H9 (cell line): ENCODE measurements at regions not wholly inside any gene's neighbourhood (a gene's known extent, or its start where the extent isn't known, plus 50 kb on each side); places are given as distances from the start of the nearest gene placed in this dataset.

Source experiments
- DNase-seq: peaks from one replicate; pipeline ENCODE4 v3.0.0-alpha.2; 2017
- H2AFZ ChIP-seq: one replicate; pipeline ENCODE4 v1.6.1; 2013; ENCODE audit warnings: mild to moderate bottlenecking, low read length, control low read depth, moderate library complexity
- H2AK5ac ChIP-seq: 2 replicates; pipeline ENCODE4 v1.6.1; 2013; ENCODE audit warnings: low read length, control low read depth, mixed read lengths; ENCODE audit not compliant: insufficient read length
- H2BK120ac ChIP-seq: one replicate; pipeline ENCODE4 v1.6.1; 2013; ENCODE audit warnings: low read depth, mild to moderate bottlenecking, low read length, control low read depth, inconsistent platforms; ENCODE audit not compliant: poor library complexity, severe bottlenecking
- H2BK12ac ChIP-seq: 2 replicates; pipeline ENCODE4 v1.6.1; 2013; ENCODE audit warnings: low read length, control low read depth, mixed read lengths, low read depth; ENCODE audit not compliant: insufficient read length
- H2BK15ac ChIP-seq: 2 replicates; pipeline ENCODE4 v1.6.1; 2013; ENCODE audit warnings: low read depth, low read length, control low read depth
- H2BK20ac ChIP-seq: one replicate; pipeline ENCODE4 v1.6.1; 2013; ENCODE audit warnings: low read depth, mild to moderate bottlenecking, low read length, control low read depth, inconsistent platforms; ENCODE audit not compliant: poor library complexity, severe bottlenecking
- H2BK5ac ChIP-seq: 2 replicates; pipeline ENCODE4 v1.6.1; 2013; ENCODE audit warnings: low read length, control low read depth, mixed read lengths; ENCODE audit not compliant: insufficient read length
- H3K14ac ChIP-seq: 2 replicates; pipeline ENCODE4 v1.6.1; 2013; ENCODE audit warnings: low read length, control low read depth; ENCODE audit not compliant: insufficient read depth
- H3K18ac ChIP-seq: 2 replicates; pipeline ENCODE4 v1.6.1; 2013; ENCODE audit warnings: low read depth, mild to moderate bottlenecking, mixed read lengths, low read length, control low read depth; ENCODE audit not compliant: insufficient read length
- H3K23ac ChIP-seq: 2 replicates; pipeline ENCODE4 v1.6.1; 2013; ENCODE audit warnings: low read length, control low read depth, mixed read lengths, low read depth; ENCODE audit not compliant: insufficient read length
- H3K23me2 ChIP-seq: 2 replicates; pipeline ENCODE4 v1.6.1; 2013; ENCODE audit warnings: low read depth, mild to moderate bottlenecking, mixed read lengths, low read length, control low read depth; ENCODE audit not compliant: insufficient read length, poor library complexity, severe bottlenecking
- H3K27ac ChIP-seq: 2 replicates; pipeline ENCODE4 v1.5.1; 2013; ENCODE audit warnings: low read length, control low read depth, mixed read lengths, low read depth; ENCODE audit not compliant: insufficient read length
- H3K27me3 ChIP-seq: 2 replicates; pipeline ENCODE4 v1.6.1; 2013; ENCODE audit warnings: low read length, control low read depth, inconsistent platforms; ENCODE audit not compliant: insufficient read depth
- H3K4ac ChIP-seq: 2 replicates; pipeline ENCODE4 v1.6.1; 2013; ENCODE audit warnings: low read depth, mild to moderate bottlenecking, control low read depth, inconsistent platforms, low read length, moderate library complexity
- H3K4me1 ChIP-seq: 2 replicates; pipeline ENCODE4 v1.6.1; 2013; ENCODE audit warnings: low read length, control low read depth, inconsistent platforms; ENCODE audit not compliant: insufficient read depth
- H3K4me2 ChIP-seq: 2 replicates; pipeline ENCODE4 v1.6.1; 2013; ENCODE audit warnings: low read length, control low read depth, mixed read lengths; ENCODE audit not compliant: insufficient read length, insufficient read depth
- H3K56ac ChIP-seq: 2 replicates; pipeline ENCODE4 v1.6.1; 2013; ENCODE audit warnings: low read depth, mild to moderate bottlenecking, mixed read lengths, low read length, control low read depth; ENCODE audit not compliant: insufficient read length
- H3K79me1 ChIP-seq: 2 replicates; pipeline ENCODE4 v1.6.1; 2013; ENCODE audit warnings: low read depth, mild to moderate bottlenecking, moderate library complexity, low read length, control low read depth, inconsistent platforms; ENCODE audit not compliant: insufficient read depth, poor library complexity, severe bottlenecking
- H3K79me2 ChIP-seq: 2 replicates; pipeline ENCODE4 v1.6.1; 2013; ENCODE audit warnings: low read length, control low read depth, inconsistent platforms; ENCODE audit not compliant: insufficient read depth
- H3K9ac ChIP-seq: 2 replicates; pipeline ENCODE4 v1.6.1; 2013; ENCODE audit warnings: low read length, control low read depth, mixed read lengths; ENCODE audit not compliant: insufficient read length; ENCODE audit errors: extremely low read depth
- H3K9me3 ChIP-seq: one replicate; pipeline ENCODE4 v1.6.1; 2013; ENCODE audit warnings: low read depth, low read length, inconsistent platforms; ENCODE audit not compliant: control insufficient read depth
- H3T11ph ChIP-seq: one replicate; pipeline ENCODE4 v1.6.1; 2013; ENCODE audit warnings: mild to moderate bottlenecking, low read length, control low read depth, inconsistent platforms
- H4K20me1 ChIP-seq: one replicate; pipeline ENCODE4 v1.6.1; 2013; ENCODE audit not compliant: control insufficient read depth, insufficient read length, insufficient read depth
- H4K5ac ChIP-seq: 2 replicates; pipeline ENCODE4 v1.6.1; 2013; ENCODE audit warnings: low read depth, mild to moderate bottlenecking, mixed read lengths, low read length, control low read depth; ENCODE audit not compliant: insufficient read length
- H4K8ac ChIP-seq: replicated peaks from 2 replicates; pipeline ENCODE4 v1.6.1; 2013; ENCODE audit warnings: low read length, control low read depth, mixed read lengths, low read depth; ENCODE audit not compliant: insufficient read length
- H4K91ac ChIP-seq: 2 replicates; pipeline ENCODE4 v1.6.1; 2013; ENCODE audit warnings: low read depth, mild to moderate bottlenecking, moderate library complexity, mixed read lengths, low read length, control low read depth; ENCODE audit not compliant: insufficient read length
- H3K27ac Mint-ChIP-seq, 3 experiments: 2 replicates in 2 of 3; 3 replicates in 1 of 3; pipeline ENCODE4 v1.8.0; 2020 to 2021; ENCODE audit warnings: mixed read lengths in 3 of 3, mild to moderate bottlenecking in 1 of 3, moderate library complexity in 1 of 3
- H3K27me3 Mint-ChIP-seq: 2 replicates; pipeline ENCODE4 v1.8.0; 2021; ENCODE audit warnings: low read depth, mild to moderate bottlenecking, moderate library complexity, mixed read lengths
- H3K36me3 Mint-ChIP-seq, 3 experiments: 2 replicates in 2 of 3; 3 replicates in 1 of 3; pipeline ENCODE4 v1.8.0; 2020 to 2021; ENCODE audit warnings: low read depth in 3 of 3, mixed read lengths in 3 of 3; ENCODE audit not compliant: insufficient read depth in 1 of 3
- H3K4me1 Mint-ChIP-seq, 2 experiments: 2 replicates each; pipeline ENCODE4 v1.8.0; 2020; ENCODE audit warnings: mixed read lengths in 2 of 2
- H3K4me3 Mint-ChIP-seq, 2 experiments: 2 replicates in 1 of 2; 3 replicates in 1 of 2; pipeline ENCODE4 v1.8.0; 2020 to 2021; ENCODE audit warnings: mild to moderate bottlenecking in 2 of 2, mixed read lengths in 2 of 2, moderate library complexity in 1 of 2
- H3K9me3 Mint-ChIP-seq, 2 experiments: 2 replicates in 1 of 2; 3 replicates in 1 of 2; pipeline ENCODE4 v1.8.0; 2020; ENCODE audit warnings: mild to moderate bottlenecking in 2 of 2, mixed read lengths in 2 of 2, moderate library complexity in 1 of 2
- CTCF ChIP-seq: fragments of 200-600 bp; sonication (generic); conservative IDR thresholded peaks from 3 replicates; pipeline ENCODE4 v1.8.0; 2021; ENCODE audit warnings: antibody characterized with exemption, mild to moderate bottlenecking
- WGBS: extraction: QIAGEN DNeasy Blood & Tissue Kit; methylation state at CpG from one replicate; pipeline ENCODE4 v1.1.7; 2013; ENCODE audit warnings: missing lambda C conversion rate, low lambda C conversion rate, mixed read lengths; ENCODE audit not compliant: insufficient read length; ENCODE audit errors: extremely low coverage; 5-methylcytosine and 5-hydroxymethylcytosine counted together

GRCh38 chr4:160326110-160326509 is 1223.2 kb downstream of the RAPGEF2 start:
- Histone ChIP-seq H4K8ac (no peak overlapping the region), H3K9me3 (no peaks in the 10 kb centered on the region), H2BK12ac (no peak overlapping the region), H3K27me3 (no peaks in the 10 kb centered on the region), H3K23ac (no peak overlapping the region), H3K18ac (no peak overlapping the region), H3K79me1 (no peaks in the 10 kb centered on the region), H3K4me1 (no peaks in the 10 kb centered on the region), H2BK120ac (no peak overlapping the region), H3T11ph (no peak overlapping the region), H3K9ac (no peak overlapping the region), H4K20me1 (no peaks in the 10 kb centered on the region), H2BK5ac (no peak overlapping the region), H2BK20ac (no peak overlapping the region), H3K27ac (no peak overlapping the region), H2BK15ac (no peak overlapping the region), H3K23me2 (no peaks in the 10 kb centered on the region), H4K91ac (no peak overlapping the region), H3K14ac (no peak overlapping the region), H3K79me2 (no peaks in the 10 kb centered on the region), H3K4ac (no peak overlapping the region), H2AK5ac (no peak overlapping the region), H2AFZ (no peak overlapping the region), H3K4me2 (no peak overlapping the region), H4K5ac (no peak overlapping the region), H3K56ac (no peak overlapping the region)
- Mint-ChIP-seq H3K36me3 (no peaks in the 10 kb centered on the region), H3K4me3 (no peak overlapping the region), H3K27ac (no peak overlapping the region), H3K27me3 (no peaks in the 10 kb centered on the region), H3K9me3 (no peaks in the 10 kb centered on the region; a peak in 2 of 5 replicates), H3K4me1 (no peaks in the 10 kb centered on the region)
- TF ChIP-seq CTCF, result no peak
- no peak for DNase-seq
- no CpG with 5 or more reads among the region's 5 CpGs for WGBS
